ENCODE measurements at regions not wholly inside any gene's neighbourhood (a gene's known extent, or its start where the extent isn't known, plus 50 kb on each side); places are given as distances from the start of the nearest gene placed in this dataset.
"Not testable (repeated sequence)": the region's sequence is repeated elsewhere in the genome, so short reads cannot be mapped to it uniquely, and the experiment has no call there.

DNA sequence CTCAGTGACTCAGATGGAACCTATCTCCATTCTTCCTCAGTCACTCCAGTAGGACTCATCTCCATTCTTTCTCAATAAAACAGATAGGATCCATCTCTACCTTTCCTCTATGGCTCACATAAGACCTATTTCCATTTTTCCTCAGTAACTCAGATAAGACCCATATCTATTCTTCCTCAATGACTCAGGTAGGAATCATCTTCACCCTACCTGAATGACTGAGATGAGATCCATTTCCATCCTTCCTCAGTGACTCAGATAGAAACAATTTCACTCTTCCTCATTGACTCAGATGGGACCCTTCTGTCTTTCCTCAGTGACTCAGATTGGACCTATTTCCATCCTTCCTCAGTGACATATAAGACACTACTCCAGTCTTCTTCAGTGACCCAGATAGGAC lies 165.1 kb downstream of the FBXO4 start:
- DNase-seq = no peak

DNA sequence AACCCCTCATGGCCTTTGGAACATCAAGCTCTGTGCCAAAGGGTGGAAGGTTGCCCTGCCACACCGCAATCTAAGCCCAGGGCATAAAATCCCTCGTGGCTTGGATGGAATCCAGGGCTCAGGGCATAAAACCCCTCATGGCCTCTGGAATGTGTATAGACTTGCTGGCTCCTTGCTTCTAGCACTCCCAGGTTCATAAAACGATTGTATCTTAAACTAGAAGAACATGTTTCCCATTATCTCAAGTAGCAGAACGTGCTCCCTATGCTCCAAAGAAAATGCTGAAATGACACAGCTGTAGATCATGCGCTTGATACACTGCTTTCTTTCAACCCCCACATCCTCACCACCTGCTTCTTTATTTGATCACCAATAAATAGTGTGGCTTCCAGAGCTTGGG lies 174.8 kb downstream of the FBXO4 start:
- DNase-seq = not testable (repeated sequence)

- DNase-seq = no peak
Observed at GRCh38 chr5:42108468-42108867, 183.4 kb downstream of the FBXO4 start.

DNA sequence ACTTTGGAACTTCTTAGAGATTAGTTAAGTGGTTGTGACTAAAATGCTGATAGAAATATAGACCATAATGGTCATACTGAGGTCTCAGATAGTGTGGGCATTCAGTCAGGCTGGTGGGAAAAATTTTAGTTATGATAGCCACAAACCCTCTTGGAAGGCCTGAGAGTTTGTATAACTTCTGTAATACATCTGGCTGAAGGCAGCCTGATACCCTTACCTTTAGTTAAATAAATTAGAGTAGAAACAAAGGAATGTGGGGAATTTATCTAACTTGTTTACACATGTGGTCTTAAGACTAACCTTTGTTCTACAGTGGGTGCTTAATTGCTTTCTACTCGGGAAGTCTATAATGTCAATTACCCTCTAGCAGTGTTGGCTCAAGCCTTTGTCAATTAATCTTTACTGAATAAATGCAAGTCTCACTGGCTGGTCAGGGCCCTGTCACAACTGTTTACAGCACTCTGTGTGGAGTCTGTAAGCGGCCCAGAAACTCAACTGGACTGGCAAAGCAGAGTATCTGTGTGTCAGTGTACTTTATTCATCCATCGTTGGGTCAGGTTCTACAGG lies 184.0 kb downstream of the FBXO4 start:
- DNase-seq = no peak

DNA sequence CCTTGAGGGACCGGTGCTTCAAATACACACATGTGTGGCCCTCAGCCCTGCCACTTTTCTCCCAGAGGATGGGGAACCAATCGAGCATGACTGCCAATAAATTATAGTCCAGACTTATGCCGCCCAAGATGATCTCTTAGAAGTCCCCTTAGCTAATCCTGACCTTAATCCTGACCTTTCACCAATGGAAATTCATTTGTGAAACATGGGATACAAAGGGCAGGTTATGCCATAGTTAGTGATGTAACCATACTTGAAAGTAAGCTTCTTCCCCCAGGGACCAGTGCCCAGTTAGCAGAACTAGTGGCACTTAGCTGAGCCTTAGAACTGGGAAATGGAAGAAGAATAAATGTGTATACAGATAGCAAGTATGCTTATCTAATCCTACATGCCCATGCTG lies 190.6 kb downstream of the FBXO4 start:
- not testable (repeated sequence) for DNase-seq

GRCh38 chr5:42120070-42120469 lies 195.0 kb downstream of the FBXO4 start:
- DNase-seq = no peak

GRCh38 chr5:42121401-42121800 lies 196.3 kb downstream of the FBXO4 start:
- no peak for DNase-seq

- DNase-seq = no peak
Observed at GRCh38 chr5:42131081-42131480, 206.0 kb downstream of the FBXO4 start.

- no peak for DNase-seq
Observed at GRCh38 chr5:42143361-42143760, 218.3 kb downstream of the FBXO4 start.

DNA sequence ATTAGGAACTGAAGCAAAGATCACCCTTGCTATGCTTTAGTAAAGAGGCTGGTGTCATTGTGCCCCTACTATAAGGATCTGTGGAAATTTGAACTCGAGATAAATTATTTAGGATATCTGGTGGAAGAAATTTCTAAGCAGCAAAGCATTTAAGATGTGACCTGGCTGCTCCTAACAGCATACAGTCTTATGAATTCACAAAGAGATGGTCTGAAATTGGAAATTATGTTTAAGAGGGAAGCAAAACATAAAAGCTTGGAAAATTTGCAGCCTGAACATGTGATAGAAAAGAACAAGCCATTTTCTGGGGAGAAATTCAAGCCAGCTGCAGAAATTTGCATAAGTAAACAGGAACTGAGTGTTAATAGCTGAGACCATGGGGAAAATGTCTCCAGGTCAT lies 223.7 kb downstream of the FBXO4 start:
- no peak for DNase-seq

GRCh38 chr5:42157215-42157614 lies 232.1 kb downstream of the FBXO4 start:
- DNase-seq = no peak

- no peak for DNase-seq
Observed at GRCh38 chr5:42163083-42163482, 238.0 kb downstream of the FBXO4 start.

- no peak for DNase-seq
Observed at GRCh38 chr5:42168091-42168670, 243.1 kb downstream of the FBXO4 start.

GRCh38 chr5:42176118-42176517 lies 247.1 kb upstream of the GHR start:
- DNase-seq = not testable (repeated sequence)

DNA sequence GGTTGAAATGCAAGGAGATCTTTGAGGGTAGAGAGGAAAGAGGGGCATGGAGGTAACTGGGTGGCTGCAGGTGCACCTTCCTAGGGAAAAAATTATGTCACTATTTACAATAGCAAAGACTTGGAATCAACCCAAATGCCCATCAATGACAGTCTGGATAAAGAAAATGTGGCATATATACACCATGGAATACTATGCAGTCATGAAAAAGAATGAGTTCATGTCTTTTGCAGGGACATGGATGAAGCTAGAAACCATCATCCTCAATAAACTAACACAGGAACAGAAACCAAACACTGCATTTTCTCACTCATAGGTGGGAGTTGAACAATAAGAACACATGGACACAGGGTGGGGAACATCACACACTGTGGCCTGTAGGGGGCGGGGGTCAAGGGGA lies 243.4 kb upstream of the GHR start:
- DNase-seq = not testable (repeated sequence)

DNA sequence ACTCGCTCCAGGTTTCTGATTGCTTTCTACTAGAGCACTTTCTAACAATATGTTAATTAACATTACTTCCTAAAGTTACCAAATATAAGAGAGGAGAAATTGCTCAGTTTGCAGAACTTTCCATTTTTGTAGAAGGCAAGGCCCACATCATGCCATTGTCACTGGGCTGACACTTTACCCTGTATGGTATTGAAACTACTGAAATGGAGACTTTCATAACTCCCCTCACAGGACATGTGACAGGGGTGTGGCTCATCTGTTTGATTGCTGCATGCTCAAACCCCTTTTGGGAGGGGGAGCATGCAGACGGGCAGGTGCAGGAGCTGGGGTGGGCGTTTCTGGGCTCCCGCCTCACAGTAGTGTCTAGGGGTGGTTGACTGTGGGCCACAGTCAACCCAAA lies 206.3 kb upstream of the GHR start:
- DNase-seq = no peak

DNA sequence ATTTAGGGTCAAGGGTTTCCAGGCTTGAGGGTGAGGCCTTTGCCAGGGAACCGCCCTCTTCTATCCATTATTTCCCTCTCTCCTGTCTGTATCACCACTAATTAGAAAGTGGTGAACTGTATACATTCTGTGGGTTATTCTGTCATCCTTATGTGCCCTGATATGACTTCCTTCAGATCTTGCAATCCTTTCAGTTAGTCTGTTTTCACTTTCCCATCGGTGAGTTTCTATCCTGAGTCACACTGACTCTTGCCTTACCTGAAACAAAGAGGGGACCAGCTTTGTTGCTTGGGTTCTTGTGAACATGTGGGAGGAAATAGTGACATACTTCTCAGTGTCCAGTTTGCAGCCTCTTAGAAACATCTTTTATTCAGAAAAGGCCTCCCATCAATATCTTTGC lies 205.4 kb upstream of the GHR start:
- DNase-seq = no peak

GRCh38 chr5:42225009-42225408 lies 198.2 kb upstream of the GHR start:
- no peak for DNase-seq

DNA sequence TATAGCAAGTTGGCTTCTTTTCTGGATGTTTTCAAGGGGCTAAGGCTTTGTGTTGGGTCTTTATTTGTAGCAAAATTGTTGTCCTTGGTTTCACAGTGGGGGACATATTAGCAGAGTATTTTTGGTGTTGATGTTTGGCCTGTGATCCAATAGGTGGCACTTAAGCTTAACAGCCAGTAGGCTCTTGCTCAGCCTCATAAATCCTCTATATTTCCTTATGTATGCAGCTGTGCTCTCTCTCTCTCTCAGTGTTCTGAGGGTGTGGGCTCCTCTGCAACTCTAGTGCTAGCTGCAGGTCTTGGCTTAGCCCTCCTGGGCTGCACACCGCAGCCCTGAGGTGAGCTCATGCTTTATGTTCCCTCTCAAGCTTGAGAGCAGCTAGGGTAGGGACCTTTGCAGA lies 195.0 kb upstream of the GHR start:
- no peak for DNase-seq

- no peak for DNase-seq
Observed at GRCh38 chr5:42230839-42231238, 192.4 kb upstream of the GHR start.

GRCh38 chr5:42235241-42235640 lies 188.0 kb upstream of the GHR start:
- DNase-seq = no peak

DNA sequence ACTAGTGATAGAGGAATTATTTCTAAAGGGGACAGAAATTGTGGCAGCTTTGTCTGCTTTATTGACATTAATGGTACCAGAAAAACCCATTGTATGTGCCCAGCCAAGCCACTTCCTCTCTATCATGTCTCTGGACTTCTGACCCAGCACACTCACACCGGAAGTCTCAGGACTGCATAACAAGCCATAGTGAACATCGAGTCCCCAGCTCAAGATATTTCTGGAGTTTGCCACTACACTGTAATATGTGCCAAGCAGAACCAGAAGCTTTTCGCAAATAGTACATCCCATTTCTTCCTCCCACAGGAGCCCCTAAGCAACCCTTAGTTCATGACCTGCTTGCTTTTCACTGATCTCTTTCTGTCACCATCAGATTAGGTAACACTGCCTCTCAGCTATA lies 187.4 kb upstream of the GHR start:
- no peak for DNase-seq

GRCh38 chr5:42241636-42242035 lies 181.6 kb upstream of the GHR start:
- no peak for DNase-seq

GRCh38 chr5:42242210-42242609 lies 181.0 kb upstream of the GHR start:
- no peak for DNase-seq

DNA sequence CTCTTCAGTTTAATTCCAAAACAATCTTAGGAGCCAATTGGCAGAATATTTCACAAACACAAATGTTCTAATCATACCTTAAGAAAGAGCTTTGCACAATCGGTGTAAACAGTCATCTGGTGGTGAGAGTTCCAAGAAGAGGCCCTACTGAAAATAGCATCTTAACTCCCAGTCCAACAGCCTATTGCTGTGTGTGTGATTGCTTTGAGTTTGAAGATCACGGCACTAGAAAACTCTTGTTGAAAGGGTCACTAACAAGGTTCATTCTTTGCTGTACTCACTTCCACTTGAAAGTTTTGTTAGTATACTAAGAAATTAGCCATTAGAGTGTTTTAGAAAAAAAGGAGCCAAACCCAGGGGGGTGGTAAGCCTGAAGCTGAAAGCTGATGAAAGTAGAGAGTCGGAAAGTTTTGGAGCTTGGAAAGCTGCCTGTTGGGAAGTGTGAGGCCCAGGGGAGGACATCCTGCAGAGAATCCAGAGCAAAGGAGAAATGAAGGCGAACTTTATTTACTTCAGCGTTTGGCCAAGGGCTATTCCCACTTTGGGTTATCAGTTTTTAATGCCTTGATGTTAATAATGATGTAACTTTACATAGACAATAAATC lies 180.3 kb upstream of the GHR start:
- no peak for DNase-seq
